ENCODE measurements at regions not wholly inside any gene's neighbourhood (a gene's known extent, or its start where the extent isn't known, plus 50 kb on each side); places are given as distances from the start of the nearest gene placed in this dataset.
A peak's percentile ranks its signal among the peaks of the same experiment; 100 is the strongest.

DNA sequence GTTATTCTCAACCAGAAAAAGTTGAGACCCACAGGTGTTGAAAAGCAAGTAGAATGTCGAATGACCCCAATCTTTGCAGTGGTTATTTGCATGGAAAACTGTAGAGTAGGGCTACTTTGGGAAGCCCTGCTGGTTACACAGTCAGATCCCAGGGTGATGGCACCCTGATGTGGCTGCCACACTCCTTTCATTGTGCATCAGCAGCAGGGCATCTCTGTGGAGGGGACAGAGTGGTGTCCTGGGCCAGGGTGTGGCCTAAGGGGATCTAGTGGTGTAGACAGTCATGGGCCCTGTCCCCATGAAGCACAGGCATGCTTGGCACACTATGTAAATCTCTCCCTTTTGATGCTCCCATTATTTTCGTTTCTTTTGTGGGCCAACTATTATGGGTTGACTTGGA lies 199.4 kb upstream of the NAV2 start:
- DNase-seq: no peak

DNA sequence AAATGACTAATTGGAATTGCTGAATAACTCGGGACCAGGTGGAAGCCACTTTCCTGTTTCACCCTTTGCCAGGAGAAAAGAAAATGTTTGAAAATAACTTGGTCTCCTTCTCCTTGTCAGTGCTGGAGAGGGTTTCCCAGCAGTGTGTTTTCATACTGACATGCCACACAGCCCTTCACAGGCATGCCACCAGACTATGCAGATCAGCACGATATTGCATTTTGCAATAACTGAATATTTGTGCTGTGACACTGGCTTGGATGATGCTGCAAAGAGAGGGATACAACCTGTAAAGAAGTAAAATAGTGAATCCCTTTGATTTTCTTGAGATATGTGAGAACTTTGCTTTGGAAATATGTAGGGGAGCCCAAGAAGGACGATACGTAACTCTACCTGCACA lies 200.0 kb upstream of the NAV2 start:
- DNase-seq: no peak

DNA sequence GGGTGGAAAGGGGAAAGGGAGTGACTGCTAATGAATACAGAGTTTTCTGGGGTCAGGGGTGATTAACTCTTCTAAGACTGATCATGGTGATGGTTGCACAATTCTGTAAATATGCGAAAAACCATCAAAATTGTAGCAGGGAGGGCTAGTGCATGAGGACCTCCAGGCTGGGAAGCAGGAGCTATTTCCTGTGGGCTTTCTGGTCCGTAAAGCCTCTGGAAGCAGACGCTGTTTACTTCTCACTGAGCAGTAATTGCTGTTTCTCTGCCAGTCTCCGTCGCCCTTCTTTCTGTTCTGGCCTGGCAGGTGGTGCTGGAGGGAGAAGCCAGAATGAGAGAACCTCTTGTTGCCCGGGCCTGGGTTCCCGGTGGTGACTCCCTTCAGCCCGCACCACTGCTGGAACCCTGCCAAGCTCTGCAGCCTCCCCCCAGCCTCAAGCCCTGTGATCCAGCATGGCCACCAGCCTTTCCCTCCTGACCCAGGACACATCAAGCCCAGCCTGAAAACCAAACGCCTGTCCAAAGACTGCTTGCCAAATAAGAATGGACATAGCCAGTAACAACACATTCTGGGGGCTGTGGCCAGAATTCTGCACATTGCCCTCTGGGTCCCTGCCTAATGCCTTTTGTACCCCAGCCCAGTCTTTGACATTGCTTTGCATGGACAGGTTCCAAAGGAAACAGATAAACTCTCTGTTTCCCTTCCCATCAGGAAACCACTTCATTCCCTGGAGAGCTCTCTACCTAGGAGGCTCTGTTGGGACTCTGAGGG lies 201.0 kb upstream of the NAV2 start:
- peak; percentile 7 for DNase-seq

DNA sequence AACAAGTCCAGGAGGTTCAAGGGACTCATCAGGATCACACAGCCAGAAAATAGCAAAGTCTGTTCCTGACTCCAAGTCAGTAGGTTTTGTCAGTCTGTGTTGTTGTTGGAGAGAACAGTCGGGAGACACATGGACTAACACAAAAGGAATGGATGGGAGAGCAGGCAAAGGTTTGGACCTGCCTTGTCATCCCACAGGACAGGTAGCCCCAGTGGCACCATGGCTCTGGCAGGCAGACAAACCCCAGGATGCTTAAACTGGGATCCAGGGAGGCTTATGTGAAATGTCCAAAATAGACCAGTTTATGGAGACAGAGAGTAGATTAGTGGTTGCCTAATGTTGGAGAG lies 201.6 kb upstream of the NAV2 start:
- no peak for DNase-seq

DNA sequence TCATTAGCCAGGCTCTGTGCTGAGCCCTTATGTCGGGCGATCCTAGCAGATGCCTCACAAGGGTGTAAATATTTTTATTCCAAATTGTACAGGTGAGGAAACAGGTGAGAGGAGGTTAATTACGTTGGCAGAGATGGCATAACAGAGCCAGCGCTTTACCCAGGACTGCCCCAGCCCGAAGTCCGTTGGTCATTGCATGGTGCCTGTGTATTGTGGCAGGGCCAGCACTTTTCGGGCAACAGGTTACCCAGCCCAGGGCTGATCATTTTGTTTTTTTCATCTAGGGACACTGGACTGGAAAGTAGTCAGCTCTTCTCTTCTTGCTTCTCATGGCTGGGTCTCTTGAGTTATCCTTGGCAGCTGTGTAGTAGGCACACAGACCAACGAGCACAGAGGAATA lies 202.2 kb upstream of the NAV2 start:
- DNase-seq: no peak

DNA sequence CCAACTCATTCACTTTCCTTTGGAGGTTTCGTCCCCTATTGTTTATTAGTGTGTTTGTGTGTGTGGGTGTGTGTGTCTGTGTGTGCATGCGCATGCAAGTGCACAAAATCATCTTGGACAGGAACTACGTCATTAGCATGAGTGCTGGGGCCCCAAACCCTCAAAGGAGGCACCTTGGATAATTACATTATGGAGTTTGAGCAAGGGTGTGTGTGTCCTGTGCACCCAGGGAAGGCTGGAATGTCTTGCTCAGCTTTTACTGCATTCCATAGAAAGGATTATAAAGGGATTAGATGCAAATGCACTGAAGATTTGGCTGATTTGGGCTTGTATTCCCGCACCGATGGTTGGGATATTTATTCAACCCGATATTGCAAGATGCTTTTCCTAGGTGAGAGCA lies 203.4 kb upstream of the NAV2 start:
- DNase-seq: no peak

DNA sequence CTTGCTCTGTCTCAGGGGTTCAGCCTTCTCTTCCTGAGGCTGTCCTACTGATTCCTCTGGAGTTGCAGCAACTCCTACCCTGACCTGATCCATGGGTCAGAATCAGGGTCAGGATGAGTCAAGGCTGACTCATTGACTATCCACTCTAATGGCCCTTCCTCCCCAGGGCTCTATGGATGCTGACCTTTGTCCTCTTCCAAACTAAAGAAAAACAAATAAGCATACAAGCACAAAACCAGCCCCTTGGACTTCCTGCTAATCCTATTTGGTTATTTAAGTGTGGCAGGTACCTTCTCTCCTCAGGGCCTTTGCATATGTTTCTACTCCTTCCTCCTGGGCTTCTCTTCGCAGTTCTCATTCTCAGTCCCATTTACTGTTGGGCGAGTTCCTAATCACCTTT lies 204.5 kb upstream of the NAV2 start:
- no peak for DNase-seq

DNA sequence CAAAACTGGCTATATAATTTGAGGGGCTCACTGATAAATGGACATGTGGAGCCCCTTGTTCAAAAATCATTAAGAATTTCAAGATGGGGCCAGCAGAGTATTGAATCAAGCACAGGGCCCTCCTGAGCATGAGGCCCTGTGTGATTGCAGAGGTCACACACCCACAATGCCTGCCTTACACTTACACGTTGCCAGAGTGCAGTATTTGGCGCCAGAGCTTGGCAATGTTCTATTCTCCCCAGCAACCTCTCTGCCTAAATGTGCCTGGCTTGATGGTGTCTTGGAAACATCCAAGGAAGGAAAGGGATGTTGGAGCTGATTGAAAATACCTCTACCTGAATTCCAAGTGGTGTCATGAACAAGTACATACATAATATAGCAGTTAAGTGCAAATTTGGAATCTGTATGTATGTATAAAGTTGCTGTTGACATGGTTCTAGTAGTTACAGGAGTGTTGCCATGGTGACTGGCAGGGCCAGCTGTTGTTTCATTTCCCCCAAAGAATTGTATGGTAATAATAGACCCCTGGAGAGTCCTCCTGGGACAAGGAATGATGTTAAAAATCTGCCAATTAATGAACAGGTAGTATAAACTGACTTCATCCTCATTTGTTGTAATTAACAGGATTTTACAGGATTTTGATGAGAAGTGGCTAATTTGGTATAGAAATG lies 205.7 kb upstream of the NAV2 start:
- no peak for DNase-seq

DNA sequence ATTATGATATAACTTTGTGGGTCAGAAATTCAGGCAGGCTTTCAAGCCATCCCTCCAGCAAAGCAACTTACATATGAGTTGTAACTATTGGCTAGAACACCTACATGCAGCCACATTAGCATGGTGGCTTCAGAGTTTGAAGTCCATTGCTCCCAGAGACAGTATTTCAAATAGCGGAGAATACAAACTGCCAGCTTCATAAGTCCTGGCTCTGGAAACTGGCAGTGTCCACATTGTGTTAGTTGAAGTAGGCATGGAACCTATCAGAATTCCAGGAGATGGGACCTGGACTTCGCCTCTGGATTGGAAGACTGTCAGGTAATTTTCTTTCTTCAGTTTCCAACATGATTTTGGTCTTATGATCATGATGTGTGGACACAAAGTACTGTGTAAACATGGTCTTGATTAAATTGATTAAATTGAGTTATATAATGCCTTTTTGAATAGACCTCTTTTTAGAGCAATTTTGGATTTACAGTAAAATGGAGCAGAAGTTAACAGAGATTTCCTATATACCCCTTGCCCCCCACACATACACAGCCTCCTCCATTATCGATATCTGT lies 209.9 kb upstream of the NAV2 start:
- no peak for DNase-seq

DNA sequence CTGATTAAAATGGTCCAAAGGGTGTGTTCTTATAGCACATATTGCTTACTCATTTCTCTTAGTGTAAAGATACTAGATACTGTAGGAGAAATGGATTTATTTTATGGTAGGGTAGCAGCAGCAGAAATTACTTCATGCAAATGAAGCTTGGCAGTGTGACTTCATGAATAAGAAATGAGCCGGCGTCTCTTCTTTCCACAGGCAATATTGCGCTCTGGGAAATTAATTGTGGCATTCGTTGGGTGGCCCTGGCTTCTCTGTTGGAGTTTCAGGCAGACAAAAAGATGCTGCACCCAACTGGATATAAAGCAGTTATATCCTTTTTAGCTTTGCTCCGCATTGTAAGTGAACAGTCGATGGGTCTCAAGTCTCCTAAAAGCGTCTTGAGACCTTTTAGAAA lies 211.0 kb upstream of the NAV2 start:
- no peak for DNase-seq

DNA sequence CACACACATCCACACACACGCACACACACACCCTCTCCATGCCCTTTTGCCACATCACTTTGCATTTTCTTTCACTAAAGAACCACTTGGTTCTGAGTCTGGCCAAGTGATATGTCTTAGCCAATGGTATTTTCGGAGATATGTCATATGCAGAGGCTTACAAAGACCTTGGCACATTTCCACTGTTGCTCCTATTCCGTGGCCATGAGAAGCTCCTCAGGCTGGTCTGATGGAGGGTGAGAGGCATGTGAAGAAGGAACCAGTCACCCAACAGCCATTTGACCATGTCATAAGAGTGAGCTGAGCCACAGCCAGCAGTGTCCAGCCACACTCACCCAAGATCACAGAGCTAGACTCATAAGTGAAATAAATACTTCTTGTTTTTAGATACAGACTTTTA lies 212.6 kb upstream of the NAV2 start:
- DNase-seq: no peak

DNA sequence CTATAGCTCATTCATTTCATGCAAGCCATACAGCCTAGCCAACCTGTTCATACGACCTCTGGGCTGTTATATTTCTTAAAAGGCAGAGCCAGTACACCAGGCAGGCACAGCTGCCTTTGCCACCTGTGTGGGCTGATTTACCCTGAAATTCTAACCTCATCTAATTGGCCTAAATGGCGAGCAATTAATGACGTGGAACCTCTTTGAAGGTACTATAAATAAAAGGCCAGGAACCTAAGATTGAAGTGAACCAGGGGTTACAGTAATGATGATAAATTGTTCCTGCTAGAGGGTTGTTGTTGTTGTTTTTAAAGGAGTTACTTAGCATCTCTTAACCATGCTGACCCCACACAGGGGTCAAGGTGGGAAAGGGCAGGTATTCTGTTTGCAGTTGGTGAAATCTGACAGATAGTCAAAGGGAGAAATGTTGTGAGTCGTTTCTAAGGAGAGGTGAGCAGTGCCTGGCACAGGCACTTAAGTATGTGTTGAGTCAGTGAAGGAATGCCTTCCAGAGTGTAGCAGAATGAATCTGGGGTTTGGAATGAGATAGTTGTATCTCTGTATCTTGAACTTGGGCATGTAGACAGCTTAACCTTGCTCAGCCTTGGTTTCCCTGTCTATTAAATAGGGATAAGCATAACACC lies 213.5 kb upstream of the NAV2 start:
- DNase-seq: peak; percentile 17

DNA sequence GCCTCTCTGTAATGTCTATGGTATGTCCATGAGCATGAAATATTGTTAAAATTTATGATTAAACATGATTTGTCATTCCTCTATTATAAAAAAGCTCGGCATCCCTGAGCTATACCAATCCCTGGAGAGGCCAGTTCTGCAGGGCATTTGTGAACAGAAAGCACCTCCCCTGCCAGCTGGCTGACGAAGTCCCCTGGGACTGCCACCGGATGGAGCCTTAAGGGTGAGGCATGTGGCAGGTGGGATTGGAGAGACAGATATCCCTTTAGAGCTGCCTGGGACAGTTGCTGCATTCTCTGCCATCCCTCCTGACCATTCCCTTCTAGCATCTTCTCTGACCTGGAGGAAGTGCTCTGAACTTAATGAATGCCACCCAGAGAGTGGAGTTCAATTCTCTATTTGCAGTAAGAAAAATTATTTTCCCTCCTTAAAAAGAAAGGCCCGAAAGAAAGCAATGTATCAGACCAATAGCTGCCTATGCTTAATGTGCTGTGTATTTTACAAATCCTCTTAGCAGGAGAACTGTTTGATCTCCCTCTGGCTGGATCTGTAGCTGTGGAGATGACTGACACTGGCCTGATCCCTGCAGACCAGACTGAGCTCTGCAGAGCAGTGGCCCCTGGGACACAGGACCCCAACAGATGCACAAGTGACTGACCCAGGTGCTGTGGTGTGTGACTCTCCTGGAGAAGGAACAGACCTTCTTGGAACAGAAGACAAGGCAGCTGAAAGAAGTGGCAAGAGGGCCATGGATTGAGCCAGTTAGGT lies 219.0 kb upstream of the NAV2 start:
- no peak for DNase-seq

DNA sequence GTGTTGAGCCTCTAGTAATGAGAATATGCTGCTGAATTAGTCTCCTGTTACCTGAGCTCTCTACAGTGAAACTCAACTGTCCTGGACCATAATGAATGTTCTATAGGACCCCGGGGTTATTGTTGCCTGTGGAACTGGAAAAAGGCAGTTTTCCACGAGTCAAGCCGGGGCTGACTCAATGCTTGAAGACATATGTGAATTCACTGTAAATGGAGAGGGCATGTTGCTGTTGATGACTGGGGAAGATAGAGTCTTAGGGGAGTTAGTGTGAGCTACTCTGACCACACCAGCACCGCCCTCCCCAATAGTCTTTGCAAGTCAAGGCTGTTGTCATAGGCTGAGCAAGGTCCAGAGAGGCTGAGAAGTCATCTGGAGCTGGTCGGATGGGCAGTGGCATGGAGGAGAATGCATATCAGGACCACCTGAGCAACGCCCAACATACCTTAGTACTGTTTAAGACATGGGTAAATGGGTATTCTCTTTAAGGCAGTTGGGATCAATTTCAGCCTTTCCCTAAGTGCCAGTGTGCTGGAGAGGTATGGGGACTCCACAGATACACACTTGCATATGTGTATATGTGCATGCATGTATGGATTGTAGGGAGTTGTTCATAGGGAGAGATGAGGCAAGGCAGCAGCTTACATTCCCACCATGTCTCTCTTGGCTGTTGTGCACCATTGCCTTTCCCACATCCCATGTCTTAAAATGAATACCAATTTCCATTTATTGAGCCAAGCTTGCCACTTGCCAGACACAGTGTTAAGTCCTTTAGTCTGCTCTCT lies 230.1 kb upstream of the NAV2 start:
- DNase-seq: no peak

DNA sequence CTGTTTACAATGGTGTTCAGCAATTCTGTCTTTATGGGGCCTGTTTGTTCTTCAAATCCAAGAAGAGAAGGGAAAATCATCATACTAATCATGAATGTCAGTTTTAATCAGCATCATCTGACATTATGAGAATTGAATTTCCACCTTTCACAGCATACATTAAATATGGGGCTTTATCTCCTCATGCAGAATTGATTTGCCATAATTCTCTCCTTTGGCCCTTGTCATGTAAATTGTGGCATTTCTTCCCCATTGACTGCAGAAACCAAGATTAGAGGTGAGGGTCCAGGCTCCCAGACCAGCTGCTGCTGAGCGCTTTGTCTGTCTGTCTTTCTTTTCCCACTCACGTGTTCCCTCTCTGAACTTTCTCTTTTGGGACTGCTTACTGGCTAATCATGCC lies 232.1 kb upstream of the NAV2 start:
- no peak for DNase-seq

DNA sequence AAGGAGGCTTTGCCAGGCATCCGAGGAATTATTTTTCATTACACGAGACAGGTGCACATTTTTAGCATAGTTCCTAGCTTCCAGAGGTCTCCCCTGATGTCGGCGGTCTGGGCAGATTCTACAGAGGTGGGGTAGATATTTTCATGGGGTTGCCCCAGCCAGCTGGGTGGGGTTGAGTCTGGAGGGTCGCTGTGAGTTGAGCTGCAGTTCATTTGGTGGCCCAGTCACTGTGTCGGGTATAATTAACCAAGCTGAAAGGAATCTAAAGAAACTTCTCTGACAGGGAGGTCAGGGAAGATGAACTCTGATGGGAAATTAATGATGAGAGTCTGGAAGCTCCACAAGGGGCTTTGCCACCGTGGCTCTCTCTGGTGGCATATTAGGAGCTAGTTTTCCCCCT lies 233.7 kb upstream of the NAV2 start:
- no peak for DNase-seq

DNA sequence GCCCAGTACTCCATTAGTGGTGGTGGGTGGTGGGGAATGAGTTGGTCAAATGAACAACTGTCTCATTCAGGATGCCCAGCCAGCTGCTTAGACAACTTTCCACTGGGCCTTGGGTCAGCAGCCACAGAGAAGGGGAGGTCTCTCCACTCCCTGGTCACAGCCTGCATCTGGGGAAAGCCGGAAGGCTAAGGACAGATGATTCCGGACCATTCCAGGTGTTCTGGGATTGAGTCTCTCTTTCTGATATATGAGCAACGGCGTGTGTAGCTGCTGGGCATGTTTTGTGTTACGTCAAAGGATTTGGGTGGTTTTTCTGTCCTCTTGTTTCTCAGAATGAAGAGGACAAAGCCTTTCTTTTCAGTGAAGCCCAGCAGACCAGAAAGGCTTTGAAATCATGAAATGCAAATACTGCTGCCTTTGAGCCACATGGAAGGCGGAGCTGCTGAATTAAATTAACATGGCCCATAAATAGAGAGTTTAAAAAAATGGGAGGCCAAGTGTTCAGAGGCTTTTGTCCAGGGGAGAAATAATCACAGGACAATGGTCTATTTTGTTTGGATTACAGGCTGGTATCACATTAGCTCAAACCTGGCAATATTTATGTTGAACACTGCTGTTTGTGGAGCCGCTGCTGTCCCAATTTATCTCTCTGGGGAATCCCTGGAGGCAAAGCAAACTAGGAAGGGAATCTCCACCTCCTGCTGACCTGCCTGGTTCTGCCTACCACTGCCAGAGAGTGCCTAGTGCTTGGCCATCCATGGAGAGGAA lies 234.4 kb upstream of the E2F8 start:
- no peak for DNase-seq

DNA sequence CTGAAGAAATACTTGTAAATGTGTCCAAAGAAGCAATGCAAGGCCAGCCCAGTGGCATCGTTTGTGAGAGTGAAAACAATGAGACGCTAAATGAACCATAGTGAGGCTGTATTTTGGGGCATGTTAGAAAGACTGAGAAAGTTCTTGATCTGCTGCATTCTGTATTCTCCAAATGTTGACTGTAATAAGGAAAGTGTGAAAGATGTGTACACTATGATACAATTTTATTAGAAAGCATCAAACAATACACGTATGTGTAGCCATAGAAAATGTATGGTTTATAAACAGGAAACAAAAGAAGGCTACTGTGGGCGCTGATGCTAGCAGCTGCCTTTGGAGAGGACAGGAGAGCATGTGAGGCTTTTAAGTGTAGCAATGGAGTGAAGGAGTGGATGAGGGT lies 233.5 kb upstream of the E2F8 start:
- DNase-seq: no peak

DNA sequence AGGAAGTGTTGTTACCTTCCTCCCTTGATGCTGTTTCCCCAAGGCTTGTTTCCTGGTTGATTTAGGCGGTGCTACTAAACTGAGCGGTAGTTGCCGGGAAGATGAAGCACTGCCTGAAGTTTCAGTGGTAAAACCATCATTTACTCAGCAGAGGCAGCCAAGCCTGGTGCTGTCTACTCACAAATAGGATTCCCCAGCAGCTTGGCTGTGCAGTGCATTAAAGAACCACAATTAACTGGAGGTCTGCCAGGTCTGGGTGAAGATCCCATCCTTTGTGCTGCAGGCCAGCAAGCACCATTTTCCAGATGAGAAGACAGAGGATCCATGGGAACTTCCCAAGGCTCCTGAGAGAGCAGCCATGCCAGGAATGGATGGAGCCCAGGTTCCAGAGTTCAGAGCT lies 231.9 kb upstream of the E2F8 start:
- no peak for DNase-seq

DNA sequence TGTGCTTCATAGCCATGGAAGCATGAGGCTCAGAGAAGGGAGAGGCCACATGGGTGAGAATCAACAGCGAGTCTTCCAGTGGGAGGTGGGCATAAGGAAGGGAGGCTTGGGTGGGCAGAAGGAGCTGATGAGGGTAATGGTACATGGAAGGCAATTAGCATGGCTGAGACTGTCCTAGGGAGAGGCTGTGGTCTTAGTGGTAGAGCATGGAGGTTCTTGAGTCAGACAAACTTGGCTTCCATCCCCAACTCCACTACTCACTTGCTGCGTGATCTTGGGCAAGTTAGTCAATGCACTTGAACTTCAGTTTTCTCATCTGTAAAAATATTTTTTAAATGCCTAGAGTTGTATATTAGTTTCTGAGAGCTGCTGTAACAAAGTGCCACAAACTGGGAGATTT lies 227.2 kb upstream of the E2F8 start:
- no peak for DNase-seq

DNA sequence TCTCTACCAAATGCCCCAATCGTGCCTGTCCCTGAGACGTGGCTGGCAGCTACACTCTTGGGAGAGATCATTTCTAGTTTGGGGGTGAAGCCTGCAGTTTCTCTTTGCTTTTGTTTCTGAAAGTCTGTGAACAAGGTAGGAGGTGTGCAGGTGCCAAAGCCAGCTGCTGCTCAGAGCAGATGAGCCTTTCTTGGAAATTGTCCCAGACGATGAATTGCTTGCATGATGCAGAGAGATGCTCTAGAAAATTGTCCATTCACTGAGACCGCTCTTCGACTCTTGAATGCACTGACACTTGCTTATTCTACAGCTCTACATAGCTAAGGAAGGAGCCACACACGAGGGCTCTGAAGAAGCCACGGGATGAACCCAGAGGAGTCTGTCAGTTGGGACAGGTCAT lies 225.6 kb upstream of the E2F8 start:
- no peak for DNase-seq

Data from right kidney (tissue), 1 donor.